ENCODE measurements at regions not wholly inside any gene's neighbourhood (a gene's known extent, or its start where the extent isn't known, plus 50 kb on each side); places are given as distances from the start of the nearest gene placed in this dataset.

DNA sequence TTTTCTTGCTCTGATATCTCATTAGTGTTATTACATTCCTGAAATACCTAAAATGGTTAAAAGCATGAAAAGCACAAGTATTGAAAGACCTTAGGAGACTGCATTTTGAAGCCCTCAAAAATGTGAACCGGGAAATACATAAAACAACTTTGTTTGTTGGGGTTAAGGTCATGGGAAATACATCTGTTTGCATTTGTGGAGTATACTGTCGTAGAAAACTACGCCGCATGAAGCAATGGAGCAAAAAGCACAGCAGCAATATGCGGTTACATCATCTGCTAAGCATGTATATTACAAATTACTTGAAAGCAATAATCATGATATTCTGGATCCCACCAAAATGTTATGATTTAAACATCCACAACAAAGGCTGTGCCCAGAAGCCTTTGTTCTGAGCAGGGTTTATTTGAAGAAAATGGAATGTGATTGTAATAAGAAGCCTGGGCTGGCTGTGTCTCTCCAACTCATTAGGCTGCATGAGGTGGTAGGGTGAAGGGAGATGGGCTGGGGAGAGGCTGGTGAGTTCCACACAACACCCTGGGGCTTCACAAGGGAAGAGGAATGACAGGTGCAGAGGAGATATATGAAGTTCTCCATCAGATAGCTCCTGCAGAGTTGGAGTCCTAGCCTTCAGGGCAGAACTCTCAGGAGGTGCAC, 64.7 kb upstream of the LIN7C start:
- Histone ChIP-seq H3K27me3 (ENCODE audit: control insufficient read depth, insufficient read depth, low read length) (no peaks in the 10 kb centered on the region), H3K4me3 (ENCODE audit: low read depth in 2 of 2, low read length in 2 of 2) (no peak overlapping the region), H3K36me3 (ENCODE audit: control insufficient read depth, insufficient read depth, low read length) (no peaks in the 10 kb centered on the region), H3K27ac (ENCODE audit: low read length) (no peak overlapping the region), H3K4me1 (ENCODE audit: control insufficient read depth, insufficient read depth, low read length) (no peaks in the 10 kb centered on the region), H3K9me3 (ENCODE audit: control insufficient read depth, insufficient read depth, low read depth, low read length) (no peaks in the 10 kb centered on the region)
- in situ Hi-C loops (cut with HindIII; ENCODE audit: low pct_unique_long_range_greater_than_20kb, low sequenced_read_pairs): no loop called here
- TF ChIP-seq, protein P1, sequence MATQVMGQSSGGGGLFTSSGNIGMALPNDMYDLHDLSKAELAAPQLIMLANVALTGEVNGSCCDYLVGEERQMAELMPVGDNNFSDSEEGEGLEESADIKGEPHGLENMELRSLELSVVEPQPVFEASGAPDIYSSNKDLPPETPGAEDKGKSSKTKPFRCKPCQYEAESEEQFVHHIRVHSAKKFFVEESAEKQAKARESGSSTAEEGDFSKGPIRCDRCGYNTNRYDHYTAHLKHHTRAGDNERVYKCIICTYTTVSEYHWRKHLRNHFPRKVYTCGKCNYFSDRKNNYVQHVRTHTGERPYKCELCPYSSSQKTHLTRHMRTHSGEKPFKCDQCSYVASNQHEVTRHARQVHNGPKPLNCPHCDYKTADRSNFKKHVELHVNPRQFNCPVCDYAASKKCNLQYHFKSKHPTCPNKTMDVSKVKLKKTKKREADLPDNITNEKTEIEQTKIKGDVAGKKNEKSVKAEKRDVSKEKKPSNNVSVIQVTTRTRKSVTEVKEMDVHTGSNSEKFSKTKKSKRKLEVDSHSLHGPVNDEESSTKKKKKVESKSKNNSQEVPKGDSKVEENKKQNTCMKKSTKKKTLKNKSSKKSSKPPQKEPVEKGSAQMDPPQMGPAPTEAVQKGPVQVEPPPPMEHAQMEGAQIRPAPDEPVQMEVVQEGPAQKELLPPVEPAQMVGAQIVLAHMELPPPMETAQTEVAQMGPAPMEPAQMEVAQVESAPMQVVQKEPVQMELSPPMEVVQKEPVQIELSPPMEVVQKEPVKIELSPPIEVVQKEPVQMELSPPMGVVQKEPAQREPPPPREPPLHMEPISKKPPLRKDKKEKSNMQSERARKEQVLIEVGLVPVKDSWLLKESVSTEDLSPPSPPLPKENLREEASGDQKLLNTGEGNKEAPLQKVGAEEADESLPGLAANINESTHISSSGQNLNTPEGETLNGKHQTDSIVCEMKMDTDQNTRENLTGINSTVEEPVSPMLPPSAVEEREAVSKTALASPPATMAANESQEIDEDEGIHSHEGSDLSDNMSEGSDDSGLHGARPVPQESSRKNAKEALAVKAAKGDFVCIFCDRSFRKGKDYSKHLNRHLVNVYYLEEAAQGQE (IDR thresholded peaks at IDR 0.05; ENCODE audit: insufficient read depth in 1 of 2, low read depth in 2 of 2, low read length in 1 of 2): no peak
- TF ChIP-seq, protein P2, sequence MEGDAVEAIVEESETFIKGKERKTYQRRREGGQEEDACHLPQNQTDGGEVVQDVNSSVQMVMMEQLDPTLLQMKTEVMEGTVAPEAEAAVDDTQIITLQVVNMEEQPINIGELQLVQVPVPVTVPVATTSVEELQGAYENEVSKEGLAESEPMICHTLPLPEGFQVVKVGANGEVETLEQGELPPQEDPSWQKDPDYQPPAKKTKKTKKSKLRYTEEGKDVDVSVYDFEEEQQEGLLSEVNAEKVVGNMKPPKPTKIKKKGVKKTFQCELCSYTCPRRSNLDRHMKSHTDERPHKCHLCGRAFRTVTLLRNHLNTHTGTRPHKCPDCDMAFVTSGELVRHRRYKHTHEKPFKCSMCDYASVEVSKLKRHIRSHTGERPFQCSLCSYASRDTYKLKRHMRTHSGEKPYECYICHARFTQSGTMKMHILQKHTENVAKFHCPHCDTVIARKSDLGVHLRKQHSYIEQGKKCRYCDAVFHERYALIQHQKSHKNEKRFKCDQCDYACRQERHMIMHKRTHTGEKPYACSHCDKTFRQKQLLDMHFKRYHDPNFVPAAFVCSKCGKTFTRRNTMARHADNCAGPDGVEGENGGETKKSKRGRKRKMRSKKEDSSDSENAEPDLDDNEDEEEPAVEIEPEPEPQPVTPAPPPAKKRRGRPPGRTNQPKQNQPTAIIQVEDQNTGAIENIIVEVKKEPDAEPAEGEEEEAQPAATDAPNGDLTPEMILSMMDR (IDR thresholded peaks at IDR 0.05): no peak
- TF ChIP-seq POLR2AphosphoS5 (IDR thresholded peaks at IDR 0.05; ENCODE audit: low read depth, low read length) (no peak), SIN3A (IDR thresholded peaks at IDR 0.05; ENCODE audit: borderline replicate concordance, insufficient read depth, low read depth, low read length) (no peak), TCF7L2 (IDR thresholded peaks at IDR 0.05; ENCODE audit: low read depth, low read length) (no peak)
- DNase-seq (ENCODE audit: low read depth, low spot score) (no peak), ATAC-seq (no peak)
- POLR2A ChIA-PET: no interaction called here
- BruUV-seq (replicated peaks): no TSS peak
- CTCF ChIA-PET: no interaction called here
- intact Hi-C loops (cut with micrococcal nuclease; ENCODE audit: unreplicated experiment): no loop called here

DNA sequence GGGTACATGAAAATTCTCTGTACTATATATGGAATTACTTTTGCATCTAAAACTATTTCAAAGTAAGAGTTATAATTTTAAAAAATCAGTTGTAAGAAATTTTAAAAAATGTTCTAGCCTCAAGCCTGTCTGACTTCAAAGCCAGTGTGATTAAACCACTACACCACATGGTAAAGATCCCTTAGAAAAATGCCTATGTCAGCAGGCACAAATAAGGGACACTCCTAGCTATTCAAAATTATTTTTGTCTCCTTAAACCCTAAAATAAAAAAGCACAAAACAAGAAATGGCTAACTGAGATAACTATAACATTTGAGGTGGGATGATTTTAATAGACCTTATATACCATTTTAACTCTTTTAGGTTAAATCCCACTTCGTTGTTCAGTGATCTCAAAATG, 64.0 kb upstream of the LIN7C start:
- BruUV-seq (replicated peaks): no TSS peak
- Histone ChIP-seq H3K4me3 (ENCODE audit: low read depth in 2 of 2, low read length in 2 of 2) (no peak overlapping the region), H3K27ac (ENCODE audit: low read length) (no peak overlapping the region), H3K9me3 (ENCODE audit: control insufficient read depth, insufficient read depth, low read depth, low read length) (no peaks in the 10 kb centered on the region), H3K27me3 (ENCODE audit: control insufficient read depth, insufficient read depth, low read length) (no peaks in the 10 kb centered on the region), H3K36me3 (ENCODE audit: control insufficient read depth, insufficient read depth, low read length) (no peaks in the 10 kb centered on the region), H3K4me1 (ENCODE audit: control insufficient read depth, insufficient read depth, low read length) (no peaks in the 10 kb centered on the region)
- no peak for ATAC-seq
- TF ChIP-seq, protein P1 (IDR thresholded peaks at IDR 0.05; ENCODE audit: insufficient read depth in 1 of 2, low read depth in 2 of 2, low read length in 1 of 2): no peak
- TF ChIP-seq SIN3A (IDR thresholded peaks at IDR 0.05; ENCODE audit: borderline replicate concordance, insufficient read depth, low read depth, low read length) (no peak), POLR2AphosphoS5 (IDR thresholded peaks at IDR 0.05; ENCODE audit: low read depth, low read length) (no peak), TCF7L2 (IDR thresholded peaks at IDR 0.05; ENCODE audit: low read depth, low read length) (no peak)
- TF ChIP-seq, protein P2 (IDR thresholded peaks at IDR 0.05): no peak
- ChIA-PET POLR2A (no interaction called here), CTCF (no interaction called here)
- DNase-seq (ENCODE audit: low read depth, low spot score): no peak
- intact Hi-C loops (cut with micrococcal nuclease; ENCODE audit: unreplicated experiment) (no loop called here), in situ Hi-C loops (cut with HindIII; ENCODE audit: low pct_unique_long_range_greater_than_20kb, low sequenced_read_pairs) (no loop called here)
